ENCODE measurements at regions not wholly inside any gene's neighbourhood (a gene's known extent, or its start where the extent isn't known, plus 50 kb on each side); places are given as distances from the start of the nearest gene placed in this dataset.
"Not testable (repeated sequence)": the region's sequence is repeated elsewhere in the genome, so short reads cannot be mapped to it uniquely, and the experiment has no call there.

DNA sequence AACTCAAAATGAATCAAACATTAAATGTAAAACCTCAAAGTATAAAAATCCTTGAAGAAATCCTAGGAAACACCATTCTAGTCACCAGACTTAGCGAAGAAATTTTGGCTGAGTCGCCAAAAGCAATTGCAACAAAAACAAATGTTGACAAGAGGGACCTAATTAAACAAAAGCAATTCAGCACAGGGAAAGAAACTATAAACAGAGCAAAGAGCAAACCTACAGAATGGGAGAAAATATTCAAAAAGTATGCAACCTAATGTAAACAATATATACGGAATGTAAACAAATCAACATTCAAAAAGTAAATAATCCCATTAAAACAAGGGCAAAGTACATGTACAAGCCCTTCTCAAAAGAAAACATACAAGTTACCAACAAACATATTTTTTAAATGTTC, 974.7 kb downstream of the TRAM1L1 start:
- no peak for TF ChIP-seq CTCF (IDR thresholded peaks at IDR 0.05)
- no peaks in the 10 kb centered on the region for H3K27me3 ChIP-seq
- DNase-seq (ENCODE audit: low spot score): no peak
- no peak overlapping the region for H3K27ac ChIP-seq
- H3K4me1 ChIP-seq: no peaks in the 10 kb centered on the region
- H3K36me3 ChIP-seq: no peaks in the 10 kb centered on the region
- H3K4me3 ChIP-seq: no peak overlapping the region
- H3K9me3 ChIP-seq: no peaks in the 10 kb centered on the region

DNA sequence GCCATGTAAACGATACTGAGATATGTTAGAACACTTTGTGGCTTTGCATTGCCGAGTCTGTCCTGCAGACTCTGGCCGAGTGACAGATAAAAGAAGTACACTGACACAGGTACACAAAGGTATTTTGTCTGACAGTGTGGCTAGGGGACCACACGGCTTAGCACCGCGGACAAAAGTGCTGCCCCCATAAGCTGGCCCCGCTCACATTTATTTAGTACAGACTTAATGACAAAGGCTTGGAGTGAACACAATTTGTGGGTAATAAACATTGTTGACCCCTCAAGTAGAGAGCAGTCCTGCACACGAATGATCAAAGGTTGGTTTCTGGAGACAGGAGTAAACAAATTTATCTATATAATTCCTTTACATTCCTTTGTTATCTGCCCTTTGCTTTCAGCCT, 976.8 kb downstream of the TRAM1L1 start:
- DNase-seq (ENCODE audit: low spot score): no peak
- Histone ChIP-seq H3K27ac (no peak overlapping the region), H3K36me3 (no peaks in the 10 kb centered on the region), H3K4me3 (no peak overlapping the region), H3K27me3 (no peaks in the 10 kb centered on the region), H3K9me3 (no peaks in the 10 kb centered on the region), H3K4me1 (no peaks in the 10 kb centered on the region)
- no peak for TF ChIP-seq CTCF (IDR thresholded peaks at IDR 0.05)

- no peak for DNase-seq (ENCODE audit: low spot score)
- peaks cover 0 to 19% of the 10 kb centered on the region in 2 donors for H3K9me3 ChIP-seq
- H3K4me3 ChIP-seq: no peak overlapping the region
- no peak overlapping the region for H3K27ac ChIP-seq
- no peaks in the 10 kb centered on the region for H3K4me1 ChIP-seq
- no peak for TF ChIP-seq CTCF (IDR thresholded peaks at IDR 0.05)
- H3K27me3 ChIP-seq: no peaks in the 10 kb centered on the region
- H3K36me3 ChIP-seq: no peaks in the 10 kb centered on the region
Observed at GRCh38 chr4:116101321-116101720, 984.1 kb downstream of the TRAM1L1 start.

- H3K27ac ChIP-seq: no peak overlapping the region
- no peak for TF ChIP-seq CTCF (IDR thresholded peaks at IDR 0.05)
- no peaks in the 10 kb centered on the region for H3K36me3 ChIP-seq
- no peaks in the 10 kb centered on the region for H3K27me3 ChIP-seq
- H3K4me3 ChIP-seq: no peak overlapping the region
- DNase-seq (ENCODE audit: low spot score): no peak
- H3K4me1 ChIP-seq: no peaks in the 10 kb centered on the region
- H3K9me3 ChIP-seq: peaks cover 0 to 20% of the 10 kb centered on the region in 2 donors
Observed at GRCh38 chr4:116099596-116099995, 985.8 kb downstream of the TRAM1L1 start.

DNA sequence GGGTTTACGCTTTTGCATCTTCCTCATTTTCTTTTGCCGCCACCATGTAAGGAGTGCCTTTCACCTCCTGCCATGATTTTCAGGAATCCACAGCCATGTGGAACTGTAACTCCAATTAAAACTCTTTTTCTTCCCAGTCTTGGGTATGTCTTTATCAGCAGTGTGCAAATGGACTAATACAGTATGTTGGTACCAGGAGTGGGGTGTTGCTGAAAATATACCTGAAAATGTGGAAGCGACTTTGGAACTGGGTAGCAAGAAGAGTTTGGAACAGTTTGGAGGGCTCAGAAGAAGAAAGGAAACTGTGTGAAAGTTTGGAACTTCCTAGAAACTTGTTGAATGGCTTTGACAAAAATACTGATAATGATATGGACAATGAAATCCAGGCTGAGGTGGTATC, 983.9 kb upstream of the NDST4 start:
- H3K9me3 ChIP-seq: peaks cover 0 to 20% of the 10 kb centered on the region in 2 donors
- H3K4me1 ChIP-seq; H3K27ac ChIP-seq; H3K27me3 ChIP-seq; H3K4me3 ChIP-seq; H3K36me3 ChIP-seq; DNase-seq (ENCODE audit: low spot score): not testable (repeated sequence)

- no peak for TF ChIP-seq CTCF (IDR thresholded peaks at IDR 0.05)
- Histone ChIP-seq H3K27me3 (no peaks in the 10 kb centered on the region), H3K36me3 (no peaks in the 10 kb centered on the region), H3K4me3 (no peak overlapping the region), H3K9me3 (peaks cover 0 to 17% of the 10 kb centered on the region in 2 donors), H3K27ac (no peak overlapping the region), H3K4me1 (no peaks in the 10 kb centered on the region)
- DNase-seq (ENCODE audit: low spot score): no peak
Observed at GRCh38 chr4:116092961-116093360, 979.5 kb upstream of the NDST4 start.

Data from right atrium auricular region (tissue), 2 donors.